ENCODE measurements at regions not wholly inside any gene's neighbourhood (a gene's known extent, or its start where the extent isn't known, plus 50 kb on each side); places are given as distances from the start of the nearest gene placed in this dataset.

- DNase-seq (ENCODE audit: low spot score), result no peak
- no peak for TF ChIP-seq SP1 (IDR thresholded peaks at IDR 0.05)
- no peak for TF ChIP-seq JUND (IDR thresholded peaks at IDR 0.05)
- no peak for TF ChIP-seq HNF4A (conservative IDR thresholded peaks at IDR 0.05)
- no peak for TF ChIP-seq RXRA (IDR thresholded peaks at IDR 0.05)
- TF ChIP-seq, protein P1, sequence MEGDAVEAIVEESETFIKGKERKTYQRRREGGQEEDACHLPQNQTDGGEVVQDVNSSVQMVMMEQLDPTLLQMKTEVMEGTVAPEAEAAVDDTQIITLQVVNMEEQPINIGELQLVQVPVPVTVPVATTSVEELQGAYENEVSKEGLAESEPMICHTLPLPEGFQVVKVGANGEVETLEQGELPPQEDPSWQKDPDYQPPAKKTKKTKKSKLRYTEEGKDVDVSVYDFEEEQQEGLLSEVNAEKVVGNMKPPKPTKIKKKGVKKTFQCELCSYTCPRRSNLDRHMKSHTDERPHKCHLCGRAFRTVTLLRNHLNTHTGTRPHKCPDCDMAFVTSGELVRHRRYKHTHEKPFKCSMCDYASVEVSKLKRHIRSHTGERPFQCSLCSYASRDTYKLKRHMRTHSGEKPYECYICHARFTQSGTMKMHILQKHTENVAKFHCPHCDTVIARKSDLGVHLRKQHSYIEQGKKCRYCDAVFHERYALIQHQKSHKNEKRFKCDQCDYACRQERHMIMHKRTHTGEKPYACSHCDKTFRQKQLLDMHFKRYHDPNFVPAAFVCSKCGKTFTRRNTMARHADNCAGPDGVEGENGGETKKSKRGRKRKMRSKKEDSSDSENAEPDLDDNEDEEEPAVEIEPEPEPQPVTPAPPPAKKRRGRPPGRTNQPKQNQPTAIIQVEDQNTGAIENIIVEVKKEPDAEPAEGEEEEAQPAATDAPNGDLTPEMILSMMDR (IDR thresholded peaks at IDR 0.05; ENCODE audit: low read depth, low read length, missing input control), result no peak
- TF ChIP-seq, protein P2, sequence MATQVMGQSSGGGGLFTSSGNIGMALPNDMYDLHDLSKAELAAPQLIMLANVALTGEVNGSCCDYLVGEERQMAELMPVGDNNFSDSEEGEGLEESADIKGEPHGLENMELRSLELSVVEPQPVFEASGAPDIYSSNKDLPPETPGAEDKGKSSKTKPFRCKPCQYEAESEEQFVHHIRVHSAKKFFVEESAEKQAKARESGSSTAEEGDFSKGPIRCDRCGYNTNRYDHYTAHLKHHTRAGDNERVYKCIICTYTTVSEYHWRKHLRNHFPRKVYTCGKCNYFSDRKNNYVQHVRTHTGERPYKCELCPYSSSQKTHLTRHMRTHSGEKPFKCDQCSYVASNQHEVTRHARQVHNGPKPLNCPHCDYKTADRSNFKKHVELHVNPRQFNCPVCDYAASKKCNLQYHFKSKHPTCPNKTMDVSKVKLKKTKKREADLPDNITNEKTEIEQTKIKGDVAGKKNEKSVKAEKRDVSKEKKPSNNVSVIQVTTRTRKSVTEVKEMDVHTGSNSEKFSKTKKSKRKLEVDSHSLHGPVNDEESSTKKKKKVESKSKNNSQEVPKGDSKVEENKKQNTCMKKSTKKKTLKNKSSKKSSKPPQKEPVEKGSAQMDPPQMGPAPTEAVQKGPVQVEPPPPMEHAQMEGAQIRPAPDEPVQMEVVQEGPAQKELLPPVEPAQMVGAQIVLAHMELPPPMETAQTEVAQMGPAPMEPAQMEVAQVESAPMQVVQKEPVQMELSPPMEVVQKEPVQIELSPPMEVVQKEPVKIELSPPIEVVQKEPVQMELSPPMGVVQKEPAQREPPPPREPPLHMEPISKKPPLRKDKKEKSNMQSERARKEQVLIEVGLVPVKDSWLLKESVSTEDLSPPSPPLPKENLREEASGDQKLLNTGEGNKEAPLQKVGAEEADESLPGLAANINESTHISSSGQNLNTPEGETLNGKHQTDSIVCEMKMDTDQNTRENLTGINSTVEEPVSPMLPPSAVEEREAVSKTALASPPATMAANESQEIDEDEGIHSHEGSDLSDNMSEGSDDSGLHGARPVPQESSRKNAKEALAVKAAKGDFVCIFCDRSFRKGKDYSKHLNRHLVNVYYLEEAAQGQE (IDR thresholded peaks at IDR 0.05), result no peak
- TF ChIP-seq ATF3 (IDR thresholded peaks at IDR 0.05), result no peak
- TF ChIP-seq GABPA (IDR thresholded peaks at IDR 0.05 in 1 of 2, conservative IDR thresholded peaks at IDR 0.05 in 1 of 2), result no peak
- TF ChIP-seq, protein P3, sequence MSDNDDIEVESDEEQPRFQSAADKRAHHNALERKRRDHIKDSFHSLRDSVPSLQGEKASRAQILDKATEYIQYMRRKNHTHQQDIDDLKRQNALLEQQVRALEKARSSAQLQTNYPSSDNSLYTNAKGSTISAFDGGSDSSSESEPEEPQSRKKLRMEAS (IDR thresholded peaks at IDR 0.05), result no peak
- no peak for TF ChIP-seq YY1 (IDR thresholded peaks at IDR 0.05)
- TF ChIP-seq EGR1 (IDR thresholded peaks at IDR 0.05; ENCODE audit: low read depth in 2 of 2), result no peak
- TF ChIP-seq, protein P4, sequence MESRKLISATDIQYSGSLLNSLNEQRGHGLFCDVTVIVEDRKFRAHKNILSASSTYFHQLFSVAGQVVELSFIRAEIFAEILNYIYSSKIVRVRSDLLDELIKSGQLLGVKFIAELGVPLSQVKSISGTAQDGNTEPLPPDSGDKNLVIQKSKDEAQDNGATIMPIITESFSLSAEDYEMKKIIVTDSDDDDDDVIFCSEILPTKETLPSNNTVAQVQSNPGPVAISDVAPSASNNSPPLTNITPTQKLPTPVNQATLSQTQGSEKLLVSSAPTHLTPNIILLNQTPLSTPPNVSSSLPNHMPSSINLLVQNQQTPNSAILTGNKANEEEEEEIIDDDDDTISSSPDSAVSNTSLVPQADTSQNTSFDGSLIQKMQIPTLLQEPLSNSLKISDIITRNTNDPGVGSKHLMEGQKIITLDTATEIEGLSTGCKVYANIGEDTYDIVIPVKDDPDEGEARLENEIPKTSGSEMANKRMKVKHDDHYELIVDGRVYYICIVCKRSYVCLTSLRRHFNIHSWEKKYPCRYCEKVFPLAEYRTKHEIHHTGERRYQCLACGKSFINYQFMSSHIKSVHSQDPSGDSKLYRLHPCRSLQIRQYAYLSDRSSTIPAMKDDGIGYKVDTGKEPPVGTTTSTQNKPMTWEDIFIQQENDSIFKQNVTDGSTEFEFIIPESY (IDR thresholded peaks at IDR 0.05), result no peak
- TF ChIP-seq RAD21 (IDR thresholded peaks at IDR 0.05), result no peak
- no peak for TF ChIP-seq HNF4G (IDR thresholded peaks at IDR 0.05)
- TF ChIP-seq FOXA1 (IDR thresholded peaks at IDR 0.05), result no peak
- no peak for TF ChIP-seq TAF1 (conservative IDR thresholded peaks at IDR 0.05)
- no peak overlapping the region for H3K9ac ChIP-seq (ENCODE audit: low read depth in 1 of 2, low read length in 2 of 2)
- H3K9me3 ChIP-seq (ENCODE audit: control insufficient read depth in 4 of 4, low read length in 3 of 4), result no peaks in the 10 kb centered on the region
- no peaks in the 10 kb centered on the region for H3K4me1 ChIP-seq (ENCODE audit: control insufficient read depth in 4 of 4, insufficient read depth in 4 of 4, low read length in 3 of 4)
- no peak overlapping the region for H3K4me3 ChIP-seq (ENCODE audit: low read depth in 1 of 3, low read length in 3 of 3)
- 87% methylated on average over 5 of the region's 5 CpGs for WGBS
- no peaks in the 10 kb centered on the region for H3K36me3 ChIP-seq (ENCODE audit: control insufficient read depth in 4 of 4, insufficient read depth in 3 of 4, low read depth in 1 of 4, low read length in 3 of 4)
- H3K27ac ChIP-seq (ENCODE audit: low read depth in 1 of 2, low read length in 2 of 2), result no peak overlapping the region
- H3K27me3 ChIP-seq (ENCODE audit: control insufficient read depth in 4 of 4, insufficient read depth in 4 of 4, low read length in 3 of 4), result no peaks in the 10 kb centered on the region
Observed at GRCh38 chr2:181126311-181126868, 146.0 kb downstream of the UBE2E3 start.

DNA sequence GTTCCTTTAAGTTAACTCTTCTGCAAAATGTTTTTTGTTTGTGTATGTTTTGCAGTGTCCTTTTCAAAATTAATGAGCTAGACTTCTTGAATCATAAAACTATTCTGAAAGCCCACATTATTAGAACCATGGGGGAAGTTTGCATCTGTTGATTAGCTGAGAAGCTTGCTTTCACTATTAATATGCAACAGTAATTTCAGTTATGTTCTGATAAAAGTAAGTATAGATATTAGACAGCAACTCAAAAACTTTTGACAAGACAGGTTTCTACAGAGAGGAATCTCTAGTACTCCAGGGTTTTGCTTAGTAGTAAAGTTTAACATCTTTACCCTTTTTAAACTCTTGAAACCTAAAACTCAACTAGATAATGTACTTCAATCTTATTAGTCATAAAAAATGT lies 147.8 kb downstream of the UBE2E3 start:
- H3K9me3 ChIP-seq (ENCODE audit: control insufficient read depth in 4 of 4, low read length in 3 of 4), result no peaks in the 10 kb centered on the region
- H3K27me3 ChIP-seq (ENCODE audit: control insufficient read depth in 4 of 4, insufficient read depth in 4 of 4, low read length in 3 of 4), result no peaks in the 10 kb centered on the region
- no peak overlapping the region for H3K27ac ChIP-seq (ENCODE audit: low read depth in 1 of 2, low read length in 2 of 2)
- H3K36me3 ChIP-seq (ENCODE audit: control insufficient read depth in 4 of 4, insufficient read depth in 3 of 4, low read depth in 1 of 4, low read length in 3 of 4), result no peaks in the 10 kb centered on the region
- no peak overlapping the region for H3K9ac ChIP-seq (ENCODE audit: low read depth in 1 of 2, low read length in 2 of 2)
- no peaks in the 10 kb centered on the region for H3K4me1 ChIP-seq (ENCODE audit: control insufficient read depth in 4 of 4, insufficient read depth in 4 of 4, low read length in 3 of 4)
- DNase-seq (ENCODE audit: low spot score), result no peak
- no peak overlapping the region for H3K4me3 ChIP-seq (ENCODE audit: low read depth in 1 of 3, low read length in 3 of 3)
- no peak for TF ChIP-seq GABPA (IDR thresholded peaks at IDR 0.05 in 1 of 2, conservative IDR thresholded peaks at IDR 0.05 in 1 of 2)
- no peak for TF ChIP-seq FOXA1 (IDR thresholded peaks at IDR 0.05)
- TF ChIP-seq, protein P3 (IDR thresholded peaks at IDR 0.05), result no peak
- TF ChIP-seq RAD21 (IDR thresholded peaks at IDR 0.05), result no peak
- no peak for TF ChIP-seq TAF1 (conservative IDR thresholded peaks at IDR 0.05)
- TF ChIP-seq NR2F2 (IDR thresholded peaks at IDR 0.05), result no peak
- TF ChIP-seq ATF3 (IDR thresholded peaks at IDR 0.05), result no peak
- TF ChIP-seq, protein P2 (IDR thresholded peaks at IDR 0.05), result no peak
- no peak for TF ChIP-seq HNF4G (IDR thresholded peaks at IDR 0.05)
- TF ChIP-seq HNF4A (conservative IDR thresholded peaks at IDR 0.05), result no peak
- no peak for TF ChIP-seq FOXA2 (IDR thresholded peaks at IDR 0.05)
- no peak for TF ChIP-seq RXRA (IDR thresholded peaks at IDR 0.05)
- no peak for TF ChIP-seq SP1 (IDR thresholded peaks at IDR 0.05)
